ENCODE measurements at regions not wholly inside any gene's neighbourhood (a gene's known extent, or its start where the extent isn't known, plus 50 kb on each side); places are given as distances from the start of the nearest gene placed in this dataset.

- Histone ChIP-seq H3K9me3 (no peaks in the 10 kb centered on the region), H3K27ac (no peak overlapping the region), H3K4me1 (no peaks in the 10 kb centered on the region), H3K4me3 (no peak overlapping the region), H3K27me3 (no peaks in the 10 kb centered on the region), H3K36me3 (no peaks in the 10 kb centered on the region)
- DNase-seq = no peak
- WGBS, 2 donors = 93 to 99% methylated on average over 2 of the region's 2 CpGs
- no peak for TF ChIP-seq CTCF (IDR thresholded peaks at IDR 0.05)
- intact Hi-C loops (cut with DNase I) = no loop called here
- FAIRE-seq = no peak
- ATAC-seq = no peak
Measured at GRCh38 chr6:135782546-135782945, 69.0 kb upstream of the PDE7B start.

GRCh38 chr6:135784507-135784906 lies 67.0 kb upstream of the PDE7B start:
- no peak overlapping the region for H3K27ac ChIP-seq
- DNase-seq (no peak), FAIRE-seq (no peak), ATAC-seq (no peak)
- no peaks in the 10 kb centered on the region for H3K4me1 ChIP-seq
- H3K27me3 ChIP-seq = no peaks in the 10 kb centered on the region
- intact Hi-C loops (cut with DNase I) = no loop called here
- no peaks in the 10 kb centered on the region for H3K9me3 ChIP-seq
- H3K4me3 ChIP-seq = no peak overlapping the region
- TF ChIP-seq CTCF (IDR thresholded peaks at IDR 0.05) = no peak
- WGBS, 2 donors = 97 to 100% methylated on average over 2 of the region's 2 CpGs
- H3K36me3 ChIP-seq = no peaks in the 10 kb centered on the region

GRCh38 chr6:135789375-135790050 lies 62.0 kb upstream of the PDE7B start:
- no peaks in the 10 kb centered on the region for H3K36me3 ChIP-seq
- H3K4me1 ChIP-seq = no peaks in the 10 kb centered on the region
- no peaks in the 10 kb centered on the region for H3K9me3 ChIP-seq
- DNase-seq (no peak), ATAC-seq (no peak), FAIRE-seq (no peak)
- H3K4me3 ChIP-seq = no peak overlapping the region
- H3K27ac ChIP-seq = no peak overlapping the region
- 65 to 71% methylated on average over 6 of the region's 6 CpGs for WGBS, 2 donors
- intact Hi-C loops (cut with DNase I) = no loop called here
- no peaks in the 10 kb centered on the region for H3K27me3 ChIP-seq
- TF ChIP-seq CTCF (IDR thresholded peaks at IDR 0.05) = no peak

GRCh38 chr6:135791441-135791840 lies 60.1 kb upstream of the PDE7B start:
- WGBS, 2 donors = 52 to 63% methylated on average over 4 of the region's 4 CpGs
- intact Hi-C loops (cut with DNase I) = no loop called here
- no peak for ATAC-seq
- TF ChIP-seq CTCF (IDR thresholded peaks at IDR 0.05) = no peak
- Histone ChIP-seq H3K36me3 (no peaks in the 10 kb centered on the region), H3K4me1 (no peaks in the 10 kb centered on the region), H3K4me3 (no peak overlapping the region), H3K27me3 (no peaks in the 10 kb centered on the region), H3K27ac (no peak overlapping the region), H3K9me3 (no peaks in the 10 kb centered on the region)
- DNase-seq = no peak
- FAIRE-seq = no peak

GRCh38 chr6:135796643-135797305 lies 54.7 kb upstream of the PDE7B start:
- Histone ChIP-seq H3K4me3 (no peak overlapping the region), H3K4me1 (no peaks in the 10 kb centered on the region), H3K27ac (no peak overlapping the region), H3K36me3 (no peaks in the 10 kb centered on the region), H3K27me3 (no peaks in the 10 kb centered on the region), H3K9me3 (no peaks in the 10 kb centered on the region)
- FAIRE-seq (peak; percentile 34), ATAC-seq (no peak), DNase-seq (no peak)
- no peak for TF ChIP-seq CTCF (IDR thresholded peaks at IDR 0.05)
- 75 to 79% methylated on average over 7 of the region's 7 CpGs for WGBS, 2 donors
- intact Hi-C loops (cut with DNase I) = no loop called here
